GM12873 (cell line): ENCODE measurements at regions not wholly inside any gene's neighbourhood (a gene's known extent, or its start where the extent isn't known, plus 50 kb on each side); places are given as distances from the start of the nearest gene placed in this dataset.

Source experiments
- TF ChIP-seq, protein P1 (sequence below): IDR thresholded peaks from 2 replicates; pipeline ENCODE4 v1.5.1; 2012; ENCODE audit warnings: low read depth, mild to moderate bottlenecking, moderate library complexity, low read length, control low read depth; ENCODE audit not compliant: insufficient read depth; ENCODE audit errors: missing control alignments

DNA sequence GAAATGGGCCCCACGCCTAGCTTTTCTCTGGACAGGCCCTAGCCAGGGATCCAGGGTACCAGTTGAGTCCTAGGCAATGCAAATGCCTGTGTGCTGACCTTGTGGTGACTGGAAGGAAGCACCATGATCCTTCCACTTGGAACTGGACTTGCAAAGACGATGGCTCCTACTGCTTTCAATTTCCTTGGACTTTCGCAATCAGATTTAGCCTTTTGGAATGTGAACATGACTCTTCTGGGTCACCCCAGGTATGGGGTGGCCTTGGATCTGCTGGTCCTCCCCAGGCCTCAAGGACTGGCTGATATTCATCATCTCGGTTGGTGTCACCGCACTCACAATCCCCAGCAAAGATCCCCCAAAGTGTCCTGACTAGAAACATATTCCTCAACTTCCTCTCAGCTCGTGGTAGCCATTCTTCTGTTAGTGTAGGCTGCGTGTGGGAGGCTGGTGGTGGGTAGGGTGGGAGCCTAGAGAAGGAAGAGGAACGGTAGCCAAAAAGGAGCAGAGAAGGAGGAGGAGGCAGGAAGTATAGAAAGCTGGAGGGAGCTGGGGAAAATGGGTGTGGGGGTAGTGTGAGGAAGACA is 130.5 kb downstream of the PPIAL4G start:
- TF ChIP-seq, protein P1, sequence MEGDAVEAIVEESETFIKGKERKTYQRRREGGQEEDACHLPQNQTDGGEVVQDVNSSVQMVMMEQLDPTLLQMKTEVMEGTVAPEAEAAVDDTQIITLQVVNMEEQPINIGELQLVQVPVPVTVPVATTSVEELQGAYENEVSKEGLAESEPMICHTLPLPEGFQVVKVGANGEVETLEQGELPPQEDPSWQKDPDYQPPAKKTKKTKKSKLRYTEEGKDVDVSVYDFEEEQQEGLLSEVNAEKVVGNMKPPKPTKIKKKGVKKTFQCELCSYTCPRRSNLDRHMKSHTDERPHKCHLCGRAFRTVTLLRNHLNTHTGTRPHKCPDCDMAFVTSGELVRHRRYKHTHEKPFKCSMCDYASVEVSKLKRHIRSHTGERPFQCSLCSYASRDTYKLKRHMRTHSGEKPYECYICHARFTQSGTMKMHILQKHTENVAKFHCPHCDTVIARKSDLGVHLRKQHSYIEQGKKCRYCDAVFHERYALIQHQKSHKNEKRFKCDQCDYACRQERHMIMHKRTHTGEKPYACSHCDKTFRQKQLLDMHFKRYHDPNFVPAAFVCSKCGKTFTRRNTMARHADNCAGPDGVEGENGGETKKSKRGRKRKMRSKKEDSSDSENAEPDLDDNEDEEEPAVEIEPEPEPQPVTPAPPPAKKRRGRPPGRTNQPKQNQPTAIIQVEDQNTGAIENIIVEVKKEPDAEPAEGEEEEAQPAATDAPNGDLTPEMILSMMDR: no peak

DNA sequence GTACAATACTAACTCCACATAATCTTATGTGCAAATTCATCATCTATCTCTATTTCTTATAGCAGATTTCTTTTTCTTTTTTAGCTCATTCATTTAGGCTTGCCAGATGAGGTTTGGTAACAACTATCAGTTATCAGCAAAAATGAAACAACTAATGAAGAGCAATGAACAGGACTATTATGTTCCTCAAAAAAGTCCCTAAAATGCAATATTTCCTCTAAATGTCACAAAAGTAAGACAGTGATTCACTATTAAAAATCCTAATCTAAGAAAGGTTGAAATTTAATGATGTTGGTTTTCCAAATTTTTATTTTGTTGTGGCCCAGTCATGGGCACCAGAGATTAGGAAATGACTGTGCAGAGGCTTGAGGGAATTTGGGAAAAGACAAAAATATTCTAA is 135.3 kb downstream of the PPIAL4G start:
- TF ChIP-seq, protein P1: no peak

GRCh38 chr1:148345659-148346151 is 137.4 kb downstream of the PPIAL4G start:
- TF ChIP-seq, protein P1: peak; percentile 66

GRCh38 chr1:148334339-148335130 is 148.6 kb downstream of the PPIAL4G start:
- TF ChIP-seq, protein P1: peak; percentile 10

GRCh38 chr1:148333875-148334338 is 149.2 kb downstream of the PPIAL4G start:
- TF ChIP-seq, protein P1: no peak

DNA sequence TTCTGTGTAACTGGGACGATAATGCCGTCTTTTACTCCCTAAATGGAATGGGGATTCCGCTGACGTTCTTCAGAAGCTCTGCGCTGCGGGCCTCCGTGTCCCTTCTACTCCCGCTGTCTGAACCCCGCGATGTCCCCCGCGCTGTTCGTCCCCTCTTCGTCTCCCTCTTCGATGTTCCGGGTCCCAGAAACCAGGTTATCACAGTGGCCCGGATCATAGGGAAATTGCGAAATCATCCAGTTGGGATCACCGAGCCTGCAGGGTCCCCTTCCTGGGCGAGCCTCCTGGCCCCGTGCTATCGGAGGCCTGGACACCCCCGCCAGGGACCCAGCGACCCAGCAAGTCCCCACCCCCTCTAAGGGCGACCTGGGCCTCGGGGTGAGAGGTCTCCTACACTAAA is 154.2 kb downstream of the PPIAL4G start:
- TF ChIP-seq, protein P1: no peak

GRCh38 chr1:148318904-148319242 is 164.2 kb downstream of the PPIAL4G start:
- TF ChIP-seq, protein P1: no peak
